GM23248 (cell line): ENCODE measurements at regions not wholly inside any gene's neighbourhood (a gene's known extent, or its start where the extent isn't known, plus 50 kb on each side); places are given as distances from the start of the nearest gene placed in this dataset.

ENCODE experiments used
- DNase-seq: peaks from one replicate; pipeline ENCODE4 v3.0.0-alpha.2; 2015
- H2AFZ ChIP-seq: fragments of 200-600 bp; sonication (generic); 2 replicates; pipeline ENCODE4 v1.6.1; 2016; ENCODE audit warnings: antibody characterized with exemption
- H3F3A ChIP-seq: fragments of 200-600 bp; sonication (generic); 2 replicates; pipeline ENCODE4 v1.6.1; 2016; ENCODE audit warnings: mild to moderate bottlenecking, antibody characterized with exemption, mixed run types; ENCODE audit not compliant: insufficient read depth
- H3K27ac ChIP-seq: fragments of 200-600 bp; sonication (generic); 2 replicates; pipeline ENCODE4 v1.5.1; 2016; ENCODE audit warnings: mild to moderate bottlenecking
- H3K27me3 ChIP-seq: fragments of 200-600 bp; sonication (generic); replicated peaks from 2 replicates; pipeline ENCODE4 v1.6.1; 2016; ENCODE audit warnings: mild to moderate bottlenecking; ENCODE audit not compliant: insufficient read depth
- H3K36me3 ChIP-seq: fragments of 200-600 bp; sonication (generic); 2 replicates; pipeline ENCODE4 v1.6.1; 2016; ENCODE audit warnings: low read depth, mild to moderate bottlenecking
- H3K4me1 ChIP-seq: fragments of 200-600 bp; sonication (generic); 2 replicates; pipeline ENCODE4 v1.6.1; 2016; ENCODE audit warnings: mild to moderate bottlenecking; ENCODE audit not compliant: insufficient read depth
- H3K4me2 ChIP-seq: fragments of 200-600 bp; sonication (generic); one replicate; pipeline ENCODE4 v1.6.1; 2016; ENCODE audit warnings: mild to moderate bottlenecking; ENCODE audit not compliant: unreplicated experiment
- H3K4me3 ChIP-seq: fragments of 200-600 bp; sonication (generic); 2 replicates; pipeline ENCODE4 v1.5.1; 2016; ENCODE audit warnings: mild to moderate bottlenecking
- H3K79me2 ChIP-seq: fragments of 200-600 bp; sonication (generic); 2 replicates; pipeline ENCODE4 v1.6.1; 2016; ENCODE audit warnings: mild to moderate bottlenecking; ENCODE audit not compliant: insufficient read depth
- H3K9ac ChIP-seq: fragments of 200-600 bp; sonication (generic); 2 replicates; pipeline ENCODE4 v1.6.1; 2016; ENCODE audit warnings: mild to moderate bottlenecking
- H3K9me2 ChIP-seq: fragments of 200-600 bp; sonication (generic); 2 replicates; pipeline ENCODE4 v1.6.1; 2016; ENCODE audit warnings: mixed run types, mild to moderate bottlenecking, moderate library complexity; ENCODE audit not compliant: insufficient read depth
- H3K9me3 ChIP-seq: fragments of 200-600 bp; sonication (generic); one replicate; pipeline ENCODE4 v1.6.1; 2017; ENCODE audit warnings: low read depth
- H4K20me1 ChIP-seq: fragments of 200-600 bp; sonication (generic); 2 replicates; pipeline ENCODE4 v1.6.0; 2016; ENCODE audit not compliant: insufficient read depth
- EZH2 ChIP-seq: fragments of 200-600 bp; sonication (generic); IDR thresholded peaks from 2 replicates; pipeline ENCODE4 v1.6.1; 2018; ENCODE audit warnings: antibody characterized with exemption, mild to moderate bottlenecking; ENCODE audit not compliant: insufficient read depth, poor library complexity, severe bottlenecking
- EZH2phosphoT487 ChIP-seq: fragments of 200-600 bp; sonication (generic); IDR thresholded peaks from 2 replicates; pipeline ENCODE4 v1.6.1; 2018; ENCODE audit warnings: antibody characterized with exemption, moderate library complexity, mild to moderate bottlenecking, low read depth; ENCODE audit not compliant: insufficient read depth
- WGBS, 2 experiments: methylation state at CpG; one replicate each; pipeline ENCODE4 v1.1.6; 2015 to 2017; ENCODE audit warnings: low lambda C conversion rate in 2 of 2, low coverage in 1 of 2; ENCODE audit errors: missing lambda C conversion rate in 2 of 2; 5-methylcytosine and 5-hydroxymethylcytosine counted together
- in situ Hi-C: fragments of 300-500 bp; cut with MboI; formaldehyde crosslinking; loops from 2 replicates; pipeline ENCODE4 v1.15.0; 2020

- H3K4me1 ChIP-seq: no peaks in the 10 kb centered on the region
- H4K20me1 ChIP-seq: no peaks in the 10 kb centered on the region
- no peaks in the 10 kb centered on the region for H3K9me2 ChIP-seq
- DNase-seq: no peak
- no peak for TF ChIP-seq EZH2phosphoT487
- no peak for TF ChIP-seq EZH2
- in situ Hi-C loops: no loop called here
- 9 to 31% methylated on average over 1 of the region's 1 CpG for WGBS, 2 experiments
- H3F3A ChIP-seq: no peaks in the 10 kb centered on the region
- H3K4me2 ChIP-seq: no peak overlapping the region
- H3K27me3 ChIP-seq: no peaks in the 10 kb centered on the region
- no peaks in the 10 kb centered on the region for H3K36me3 ChIP-seq
- no peak overlapping the region for H3K9ac ChIP-seq
- no peak overlapping the region for H3K4me3 ChIP-seq
- no peak overlapping the region for H3K27ac ChIP-seq
- no peaks in the 10 kb centered on the region for H3K9me3 ChIP-seq
- no peaks in the 10 kb centered on the region for H3K79me2 ChIP-seq
- H2AFZ ChIP-seq: no peak overlapping the region
These were observed 221.5 kb upstream of the FAM174A start for GRCh38 chr5:100313657-100314056.

GRCh38 chr5:100311806-100312205 lies 223.4 kb upstream of the FAM174A start:
- WGBS, 2 experiments: 0 to 5% methylated on average over 1 of the region's 1 CpG

GRCh38 chr5:100306000-100306399 lies 229.2 kb upstream of the FAM174A start:
- Histone ChIP-seq H3K79me2 (no peaks in the 10 kb centered on the region), H4K20me1 (no peaks in the 10 kb centered on the region), H3K27me3 (no peaks in the 10 kb centered on the region), H3K36me3 (no peaks in the 10 kb centered on the region), H3K4me3 (no peak overlapping the region), H3K9me3 (no peaks in the 10 kb centered on the region), H3F3A (no peaks in the 10 kb centered on the region), H3K9me2 (no peaks in the 10 kb centered on the region), H3K4me1 (no peaks in the 10 kb centered on the region), H3K9ac (no peak overlapping the region), H3K27ac (no peak overlapping the region), H2AFZ (no peak overlapping the region), H3K4me2 (no peak overlapping the region)
- in situ Hi-C loops: no loop called here
- no peak for TF ChIP-seq EZH2
- DNase-seq: no peak

More at GRCh38 chr5:100311806-100312205, 223.4 kb upstream of the FAM174A start:
- Histone ChIP-seq H2AFZ (no peak overlapping the region), H3K4me1 (no peaks in the 10 kb centered on the region), H3K36me3 (no peaks in the 10 kb centered on the region), H3K4me2 (no peak overlapping the region), H3K4me3 (no peak overlapping the region), H3K9ac (no peak overlapping the region), H3F3A (no peaks in the 10 kb centered on the region), H3K27ac (no peak overlapping the region), H3K9me2 (no peaks in the 10 kb centered on the region), H3K79me2 (no peaks in the 10 kb centered on the region), H4K20me1 (no peaks in the 10 kb centered on the region), H3K27me3 (no peaks in the 10 kb centered on the region), H3K9me3 (no peaks in the 10 kb centered on the region)
- in situ Hi-C loops: no loop called here
- DNase-seq: no peak
- TF ChIP-seq EZH2phosphoT487: no peak
- no peak for TF ChIP-seq EZH2

GRCh38 chr5:100303216-100303615 lies 232.0 kb upstream of the FAM174A start:
- H3K9ac ChIP-seq: no peak overlapping the region
- no peaks in the 10 kb centered on the region for H3K4me1 ChIP-seq
- no peak overlapping the region for H2AFZ ChIP-seq
- TF ChIP-seq EZH2phosphoT487 (no peak), EZH2 (no peak)
- H3K79me2 ChIP-seq: no peaks in the 10 kb centered on the region
- H3K9me2 ChIP-seq: no peaks in the 10 kb centered on the region
- WGBS, 2 experiments: 7 to 29% methylated on average over 1 of the region's 1 CpG
- no peak overlapping the region for H3K4me3 ChIP-seq
- no peak for DNase-seq
- no peaks in the 10 kb centered on the region for H3K27me3 ChIP-seq
- no peak overlapping the region for H3K4me2 ChIP-seq
- no peaks in the 10 kb centered on the region for H4K20me1 ChIP-seq
- no peaks in the 10 kb centered on the region for H3F3A ChIP-seq
- no peaks in the 10 kb centered on the region for H3K36me3 ChIP-seq
- in situ Hi-C loops: no loop called here
- H3K27ac ChIP-seq: no peak overlapping the region
- no peaks in the 10 kb centered on the region for H3K9me3 ChIP-seq

GRCh38 chr5:100299261-100299660 lies 235.9 kb upstream of the FAM174A start:
- TF ChIP-seq EZH2phosphoT487 (no peak), EZH2 (no peak)
- no peaks in the 10 kb centered on the region for H3K9me3 ChIP-seq
- no peaks in the 10 kb centered on the region for H3F3A ChIP-seq
- no peak overlapping the region for H3K9ac ChIP-seq
- H3K27me3 ChIP-seq: no peaks in the 10 kb centered on the region
- 19 to 21% methylated on average over 2 of the region's 2 CpGs for WGBS, 2 experiments
- no peaks in the 10 kb centered on the region for H3K79me2 ChIP-seq
- no peaks in the 10 kb centered on the region for H3K4me1 ChIP-seq
- no peak overlapping the region for H3K4me3 ChIP-seq
- H2AFZ ChIP-seq: no peak overlapping the region
- no peaks in the 10 kb centered on the region for H4K20me1 ChIP-seq
- in situ Hi-C loops: no loop called here
- H3K9me2 ChIP-seq: no peaks in the 10 kb centered on the region
- no peaks in the 10 kb centered on the region for H3K36me3 ChIP-seq
- H3K27ac ChIP-seq: no peak overlapping the region
- no peak overlapping the region for H3K4me2 ChIP-seq
- DNase-seq: no peak
